ENCODE measurements at regions not wholly inside any gene's neighbourhood (a gene's known extent, or its start where the extent isn't known, plus 50 kb on each side); places are given as distances from the start of the nearest gene placed in this dataset.

GRCh38 chr21:27426196-27426595 is 459.3 kb upstream of the ADAMTS5 start:
- no peak for TF ChIP-seq TCF7L2 (IDR thresholded peaks at IDR 0.05; ENCODE audit: low read depth, low read length)
- no peak for TF ChIP-seq POLR2AphosphoS5 (IDR thresholded peaks at IDR 0.05; ENCODE audit: low read depth, low read length)
